ENCODE measurements at regions not wholly inside any gene's neighbourhood (a gene's known extent, or its start where the extent isn't known, plus 50 kb on each side); places are given as distances from the start of the nearest gene placed in this dataset.
A peak's percentile ranks its signal among the peaks of the same experiment; 100 is the strongest.
"Not testable (repeated sequence)": the region's sequence is repeated elsewhere in the genome, so short reads cannot be mapped to it uniquely, and the experiment has no call there.

GRCh38 chr14:71454513-71455332, 477.5 kb upstream of the RGS6 start:
- TF ChIP-seq CTCF (conservative IDR thresholded peaks at IDR 0.05) = no peak

GRCh38 chr14:71460091-71460490, 472.1 kb upstream of the RGS6 start:
- Mint-ChIP-seq H3K9me3 (peaks cover 18% of the 10 kb centered on the region), H3K27ac (ENCODE audit: unreplicated experiment) (no peak overlapping the region), H3K4me3 (no peak overlapping the region), H3K27me3 (ENCODE audit: low read depth) (no peaks in the 10 kb centered on the region), H3K4me1 (peaks cover 2% of the 10 kb centered on the region), H3K36me3 (ENCODE audit: low read depth) (peaks cover 27% of the 10 kb centered on the region)
- TF ChIP-seq CTCF (conservative IDR thresholded peaks at IDR 0.05) = no peak
- DNase-seq (ENCODE audit: low read depth, low spot score) = no peak

More at GRCh38 chr14:71454513-71455332, 477.5 kb upstream of the RGS6 start:
- H3K4me1 Mint-ChIP-seq = peaks cover 5% of the 10 kb centered on the region
- no peaks in the 10 kb centered on the region for H3K27me3 Mint-ChIP-seq (ENCODE audit: low read depth)
- no peak overlapping the region for H3K4me3 Mint-ChIP-seq
- H3K36me3 Mint-ChIP-seq (ENCODE audit: low read depth) = peaks cover 14% of the 10 kb centered on the region
- peaks cover 9% of the 10 kb centered on the region for H3K9me3 Mint-ChIP-seq
- DNase-seq (ENCODE audit: low read depth, low spot score) = no peak
- no peak overlapping the region for H3K27ac Mint-ChIP-seq (ENCODE audit: unreplicated experiment)

- H3K36me3 Mint-ChIP-seq (ENCODE audit: low read depth) = peaks cover 29% of the 10 kb centered on the region
- H3K9me3 Mint-ChIP-seq = peaks cover 18% of the 10 kb centered on the region
- not testable (repeated sequence) for H3K27me3 Mint-ChIP-seq (ENCODE audit: low read depth)
These were observed 470.6 kb upstream of the RGS6 start for GRCh38 chr14:71461617-71462016.

GRCh38 chr14:71463807-71464206, 468.4 kb upstream of the RGS6 start:
- H3K4me1 Mint-ChIP-seq = no peaks in the 10 kb centered on the region
- H3K27ac Mint-ChIP-seq (ENCODE audit: unreplicated experiment) = no peak overlapping the region
- peaks cover 30% of the 10 kb centered on the region for H3K36me3 Mint-ChIP-seq (ENCODE audit: low read depth)
- H3K9me3 Mint-ChIP-seq = peaks cover 18% of the 10 kb centered on the region
- DNase-seq (ENCODE audit: low read depth, low spot score) = no peak
- no peaks in the 10 kb centered on the region for H3K27me3 Mint-ChIP-seq (ENCODE audit: low read depth)
- TF ChIP-seq CTCF (conservative IDR thresholded peaks at IDR 0.05) = no peak
- H3K4me3 Mint-ChIP-seq = no peak overlapping the region

More at GRCh38 chr14:71461617-71462016, 470.6 kb upstream of the RGS6 start:
- H3K27ac Mint-ChIP-seq (ENCODE audit: unreplicated experiment) = peak overlapping the region; percentile 78
- DNase-seq (ENCODE audit: low read depth, low spot score); H3K4me3 Mint-ChIP-seq; H3K4me1 Mint-ChIP-seq: not testable (repeated sequence)

- no peak overlapping the region for H3K4me3 Mint-ChIP-seq
- H3K27ac Mint-ChIP-seq (ENCODE audit: unreplicated experiment) = no peak overlapping the region
- peaks cover 12% of the 10 kb centered on the region for H3K9me3 Mint-ChIP-seq
- H3K36me3 Mint-ChIP-seq (ENCODE audit: low read depth) = peaks cover 26% of the 10 kb centered on the region
- no peak for TF ChIP-seq CTCF (conservative IDR thresholded peaks at IDR 0.05)
- no peak for DNase-seq (ENCODE audit: low read depth, low spot score)
- H3K4me1 Mint-ChIP-seq = no peaks in the 10 kb centered on the region
- no peaks in the 10 kb centered on the region for H3K27me3 Mint-ChIP-seq (ENCODE audit: low read depth)
These were observed 467.4 kb upstream of the RGS6 start for GRCh38 chr14:71464840-71465239.

GRCh38 chr14:71465316-71465715, 466.9 kb upstream of the RGS6 start:
- peaks cover 26% of the 10 kb centered on the region for H3K36me3 Mint-ChIP-seq (ENCODE audit: low read depth)
- H3K27ac Mint-ChIP-seq (ENCODE audit: unreplicated experiment) = no peak overlapping the region
- TF ChIP-seq CTCF (conservative IDR thresholded peaks at IDR 0.05) = no peak
- peaks cover 12% of the 10 kb centered on the region for H3K9me3 Mint-ChIP-seq
- no peak for DNase-seq (ENCODE audit: low read depth, low spot score)
- no peaks in the 10 kb centered on the region for H3K4me1 Mint-ChIP-seq
- H3K27me3 Mint-ChIP-seq (ENCODE audit: low read depth) = no peaks in the 10 kb centered on the region
- no peak overlapping the region for H3K4me3 Mint-ChIP-seq

Measured in neural crest cell (in vitro differentiated cells).